Heart left ventricle (tissue), 16 donors: ENCODE measurements at regions not wholly inside any gene's neighbourhood (a gene's known extent, or its start where the extent isn't known, plus 50 kb on each side); places are given as distances from the start of the nearest gene placed in this dataset.

Experiments used
- ATAC-seq, 4 donors: fragments of 200-7000 bp; cut with Tn5 transposase; one replicate each; pipeline ENCODE4 v1.9.1; 2020 to 2022; ENCODE audit warnings: moderate library complexity in 4 of 4, mild to moderate bottlenecking in 3 of 4, moderate number of reproducible peaks in 1 of 4
- DNase-seq, 5 donors: peaks; one replicate each; pipeline ENCODE4 v3.0.0-alpha.2; 2020
- H3K27ac ChIP-seq, 12 donors: fragments of 200-600 bp; sonication (generic) in 4 of 12; one replicate each; pipeline versions ENCODE4 v1.5.0 to v1.8.0; 2016 to 2022; ENCODE audit warnings: mild to moderate bottlenecking in 2 of 12
- H3K27me3 ChIP-seq, 9 donors: fragments of 200-600 bp; sonication (generic) in 2 of 9; one replicate each; pipeline versions ENCODE4 v1.5.1 to v1.8.0; 2016 to 2022; ENCODE audit warnings: mild to moderate bottlenecking in 3 of 9
- H3K36me3 ChIP-seq, 9 donors: fragments of 200-600 bp; sonication (generic) in 2 of 9; one replicate each; pipeline versions ENCODE4 v1.5.0 to v1.8.0; 2018 to 2022; ENCODE audit warnings: mild to moderate bottlenecking in 2 of 9
- H3K4me1 ChIP-seq, 12 donors: fragments of 200-600 bp; sonication (generic) in 4 of 12; one replicate each; pipeline versions ENCODE4 v1.5.0 to v1.8.0; 2016 to 2022; ENCODE audit warnings: mild to moderate bottlenecking in 3 of 12
- H3K4me3 ChIP-seq, 12 donors: fragments of 200-600 bp; sonication (generic) in 4 of 12; one replicate each; pipeline versions ENCODE4 v1.5.0 to v1.8.0; 2017 to 2022; ENCODE audit warnings: mild to moderate bottlenecking in 9 of 12, moderate library complexity in 4 of 12
- H3K9me3 ChIP-seq, 12 donors: fragments of 200-600 bp; sonication (generic) in 4 of 12; one replicate each; pipeline versions ENCODE4 v1.5.0 to v1.8.0; 2016 to 2022; ENCODE audit warnings: mild to moderate bottlenecking in 1 of 12
- CTCF ChIP-seq, 12 donors: fragments of 200-600 bp; sonication (generic) in 4 of 12; IDR thresholded peaks; one replicate each; pipeline versions ENCODE4 v1.5.0 to v1.8.0; 2018 to 2022; ENCODE audit warnings: antibody characterized with exemption in 12 of 12, mild to moderate bottlenecking in 5 of 12
- POLR2A ChIP-seq, 2 donors: fragments of 450-650 bp; IDR thresholded peaks; one replicate each; pipeline ENCODE4 v1.6.1; 2017; ENCODE audit warnings: antibody characterized with exemption in 2 of 2, mild to moderate bottlenecking in 2 of 2, moderate library complexity in 2 of 2
- WGBS, 4 donors: extraction: QIAGEN DNeasy Blood & Tissue Kit in 2 of 4; methylation state at CpG; one replicate each; pipeline versions ENCODE4 v1.1.5 to v1.1.7; 2013 to 2018; 5-methylcytosine and 5-hydroxymethylcytosine counted together
- intact Hi-C, 10 donors: fragments of 100-400 bp; cut with DNase I; formaldehyde crosslinking; loops; one replicate each; pipeline versions ENCODE4 v1.11.1 to v1.14.2; 2022
- donor health status: ischemic (EF 13 %, LVEDD 7.1; RV severe dilation, severe dysfunction).
- donor health status: healthy with polysubstance abuse.
- donor health status: DM: no; HTN: yes; CAD: no.
- donor health status: DM: no; HTN: no; CAD: no.
- donor health status: ischemic (EF 25% LVEDD 6.9; RV normal size, moderate dysfunction).
- donor health status: ischemic (EF 25% LVEDD 5.7; RV mildly dilated, moderate dysfunction).
- donor health status: healthy.
- donor health status: DM: yes; HTN: yes; CAD: no.
- donor health status: ischemic (EF 35%, LVEDD 5.7; RV mildly dilated, moderate dysfunction).
- donor health status: nonischemic (EF 11% LVEDD 7.7; RV severe dilation, severe dysfunction).
- donor health status: DM: yes; HTN: yes; CAD: no.
- donor health status: PGD.
- donor health status: ischemic (EF 29% LVEDD 5.4; RV normal size, mild dysfunction).
- donor health status: nonischemic (EF 23%, LVEDD 6.1; RV moderate dilation, normal function).

- no peak overlapping the region for H3K27ac ChIP-seq
- H3K4me1 ChIP-seq: no peaks in the 10 kb centered on the region
- peaks cover 0 to 17% (median 0%) of the 10 kb centered on the region in 9 donors for H3K27me3 ChIP-seq
- DNase-seq (no peak), ATAC-seq (no peak)
- no peak overlapping the region for H3K4me3 ChIP-seq
- H3K9me3 ChIP-seq: no peaks in the 10 kb centered on the region
- no peak for TF ChIP-seq POLR2A (IDR thresholded peaks at IDR 0.05)
- no peak for TF ChIP-seq CTCF (IDR thresholded peaks at IDR 0.05)
- intact Hi-C loops: loop anchor here in 1 of 10 donors (10.0 kb wide), 1 partner anchor 84 kb away; no protein-coding TSS in a partner anchor
- WGBS, 4 donors: 37 to 49% (median 40%) methylated on average over 6 of the region's 6 CpGs
- no peaks in the 10 kb centered on the region for H3K36me3 ChIP-seq
Measured at GRCh38 chr20:56711018-56711417, 81.9 kb downstream of the TFAP2C start.

GRCh38 chr20:56715309-56715708, 86.2 kb downstream of the TFAP2C start:
- Histone ChIP-seq H3K4me3 (no peak overlapping the region), H3K27ac (no peak overlapping the region), H3K27me3 (peaks cover 0 to 17% (median 0%) of the 10 kb centered on the region in 9 donors), H3K4me1 (no peaks in the 10 kb centered on the region), H3K9me3 (no peaks in the 10 kb centered on the region), H3K36me3 (no peaks in the 10 kb centered on the region)
- ATAC-seq: no peak
- intact Hi-C loops: loop anchor here in 1 of 10 donors (10.0 kb wide), 1 partner anchor 79 kb away; no protein-coding TSS in a partner anchor
- no peak for TF ChIP-seq POLR2A (IDR thresholded peaks at IDR 0.05)
- DNase-seq: no peak
- 39 to 51% (median 45%) methylated on average over 10 of the region's 10 CpGs for WGBS, 4 donors

DNA sequence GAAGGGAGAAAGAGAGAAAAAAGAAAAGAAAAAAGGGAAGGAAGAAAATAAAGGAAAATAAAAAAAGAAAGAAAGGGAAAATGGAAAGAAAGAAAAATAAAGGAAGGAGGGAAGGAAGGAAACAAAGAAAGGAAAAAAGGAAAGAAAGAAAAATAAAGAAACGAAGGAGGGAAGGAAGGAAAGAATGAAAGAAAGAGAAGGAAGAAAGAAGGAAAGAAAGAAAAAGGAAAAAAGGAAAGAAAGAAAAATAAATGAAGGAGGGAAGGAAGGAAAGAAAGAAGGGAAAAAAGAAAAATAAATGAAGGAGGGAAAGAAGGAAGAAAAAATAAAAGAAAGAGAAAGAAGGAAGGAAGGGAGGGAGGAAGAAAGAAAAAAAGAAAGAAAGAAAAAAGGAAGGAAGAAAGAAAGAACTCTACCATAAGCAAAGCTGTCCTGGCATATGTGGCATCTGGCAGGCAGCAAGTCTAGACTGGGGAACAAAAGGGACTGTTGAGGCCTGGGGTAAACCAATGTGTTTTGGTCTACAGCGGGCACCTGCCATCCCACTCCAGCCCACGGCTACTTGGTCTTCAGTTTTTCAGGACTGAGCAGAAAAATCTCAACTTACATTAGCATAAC, 86.9 kb downstream of the TFAP2C start:
- no peak for DNase-seq
- WGBS, 4 donors: 60 to 66% (median 64%) methylated on average over 3 of the region's 3 CpGs
- H3K4me3 ChIP-seq: no peak overlapping the region
- no peak for TF ChIP-seq CTCF (IDR thresholded peaks at IDR 0.05)
- TF ChIP-seq POLR2A (IDR thresholded peaks at IDR 0.05): no peak
- H3K4me1 ChIP-seq: no peaks in the 10 kb centered on the region
- intact Hi-C loops: loop anchor here in 1 of 10 donors (10.0 kb wide), 1 partner anchor 79 kb away; no protein-coding TSS in a partner anchor
- ATAC-seq: no peak
- H3K27me3 ChIP-seq: peaks cover 0 to 17% (median 0%) of the 10 kb centered on the region in 9 donors
- no peaks in the 10 kb centered on the region for H3K9me3 ChIP-seq
- no peak overlapping the region for H3K27ac ChIP-seq
- no peaks in the 10 kb centered on the region for H3K36me3 ChIP-seq

GRCh38 chr20:56716806-56717205, 87.7 kb downstream of the TFAP2C start:
- Histone ChIP-seq H3K9me3 (no peaks in the 10 kb centered on the region), H3K4me1 (no peaks in the 10 kb centered on the region), H3K27me3 (peaks cover 0 to 15% (median 0%) of the 10 kb centered on the region in 9 donors), H3K4me3 (no peak overlapping the region), H3K27ac (no peak overlapping the region), H3K36me3 (no peaks in the 10 kb centered on the region)
- no peak for ATAC-seq
- no peak for TF ChIP-seq CTCF (IDR thresholded peaks at IDR 0.05)
- TF ChIP-seq POLR2A (IDR thresholded peaks at IDR 0.05): no peak
- 60 to 77% (median 69%) methylated on average over 7 to 11 of the region's 11 CpGs for WGBS, 4 donors
- no peak for DNase-seq
- intact Hi-C loops: loop anchor here in 1 of 10 donors (10.0 kb wide), 1 partner anchor 78 kb away; no protein-coding TSS in a partner anchor
